Right forelimb (tissue), 1 donor: ENCODE measurements at regions not wholly inside any gene's neighbourhood (a gene's known extent, or its start where the extent isn't known, plus 50 kb on each side); places are given as distances from the start of the nearest gene placed in this dataset.

Source experiments
- DNase-seq: peaks from one replicate; pipeline ENCODE4 v3.0.0-alpha.2; 2018

GRCh38 chr6:14728396-14729024 is 517.4 kb upstream of the JARID2 start:
- DNase-seq: no peak

- no peak for DNase-seq
Measured at GRCh38 chr6:14729129-14729871, 516.6 kb upstream of the JARID2 start.

GRCh38 chr6:14730654-14731053 is 515.2 kb upstream of the JARID2 start:
- DNase-seq: no peak

- no peak for DNase-seq
Measured at GRCh38 chr6:14731611-14732010, 514.3 kb upstream of the JARID2 start.

- DNase-seq: no peak
Measured at GRCh38 chr6:14732226-14732843, 513.5 kb upstream of the JARID2 start.

- DNase-seq: no peak
Measured at GRCh38 chr6:14732844-14733757, 512.8 kb upstream of the JARID2 start.

GRCh38 chr6:14734052-14734415 is 511.8 kb upstream of the JARID2 start:
- DNase-seq: no peak

GRCh38 chr6:14734416-14735340 is 511.2 kb upstream of the JARID2 start:
- DNase-seq: no peak

- no peak for DNase-seq
Measured at GRCh38 chr6:14735956-14736486, 509.8 kb upstream of the JARID2 start.

GRCh38 chr6:14736554-14736953 is 509.3 kb upstream of the JARID2 start:
- no peak for DNase-seq

GRCh38 chr6:14738497-14738896 is 507.4 kb upstream of the JARID2 start:
- DNase-seq: no peak

GRCh38 chr6:14738933-14739332 is 506.9 kb upstream of the JARID2 start:
- no peak for DNase-seq

GRCh38 chr6:14739827-14740226 is 506.0 kb upstream of the JARID2 start:
- no peak for DNase-seq

GRCh38 chr6:14742171-14742570 is 503.7 kb upstream of the JARID2 start:
- no peak for DNase-seq

- no peak for DNase-seq
Measured at GRCh38 chr6:14742680-14743079, 503.2 kb upstream of the JARID2 start.

GRCh38 chr6:14743144-14743473 is 502.8 kb upstream of the JARID2 start:
- no peak for DNase-seq

GRCh38 chr6:14743474-14744211 is 502.2 kb upstream of the JARID2 start:
- no peak for DNase-seq

GRCh38 chr6:14744212-14744556 is 501.7 kb upstream of the JARID2 start:
- DNase-seq: no peak

- DNase-seq: no peak
Measured at GRCh38 chr6:14746139-14746837, 499.6 kb upstream of the JARID2 start.

- DNase-seq: no peak
Measured at GRCh38 chr6:14747881-14748520, 497.9 kb upstream of the JARID2 start.
